H9 (cell line): ENCODE measurements at regions not wholly inside any gene's neighbourhood (a gene's known extent, or its start where the extent isn't known, plus 50 kb on each side); places are given as distances from the start of the nearest gene placed in this dataset.

Experiments used
- DNase-seq: peaks from one replicate; pipeline ENCODE4 v3.0.0-alpha.2; 2017
- H2AFZ ChIP-seq: one replicate; pipeline ENCODE4 v1.6.1; 2013; ENCODE audit warnings: mild to moderate bottlenecking, low read length, control low read depth, moderate library complexity
- H2AK5ac ChIP-seq: 2 replicates; pipeline ENCODE4 v1.6.1; 2013; ENCODE audit warnings: low read length, control low read depth, mixed read lengths; ENCODE audit not compliant: insufficient read length
- H2BK120ac ChIP-seq: one replicate; pipeline ENCODE4 v1.6.1; 2013; ENCODE audit warnings: low read depth, mild to moderate bottlenecking, low read length, control low read depth, inconsistent platforms; ENCODE audit not compliant: poor library complexity, severe bottlenecking
- H2BK12ac ChIP-seq: 2 replicates; pipeline ENCODE4 v1.6.1; 2013; ENCODE audit warnings: low read length, control low read depth, mixed read lengths, low read depth; ENCODE audit not compliant: insufficient read length
- H2BK15ac ChIP-seq: 2 replicates; pipeline ENCODE4 v1.6.1; 2013; ENCODE audit warnings: low read depth, low read length, control low read depth
- H2BK20ac ChIP-seq: one replicate; pipeline ENCODE4 v1.6.1; 2013; ENCODE audit warnings: low read depth, mild to moderate bottlenecking, low read length, control low read depth, inconsistent platforms; ENCODE audit not compliant: poor library complexity, severe bottlenecking
- H2BK5ac ChIP-seq: 2 replicates; pipeline ENCODE4 v1.6.1; 2013; ENCODE audit warnings: low read length, control low read depth, mixed read lengths; ENCODE audit not compliant: insufficient read length
- H3K14ac ChIP-seq: 2 replicates; pipeline ENCODE4 v1.6.1; 2013; ENCODE audit warnings: low read length, control low read depth; ENCODE audit not compliant: insufficient read depth
- H3K18ac ChIP-seq: 2 replicates; pipeline ENCODE4 v1.6.1; 2013; ENCODE audit warnings: low read depth, mild to moderate bottlenecking, mixed read lengths, low read length, control low read depth; ENCODE audit not compliant: insufficient read length
- H3K23ac ChIP-seq: 2 replicates; pipeline ENCODE4 v1.6.1; 2013; ENCODE audit warnings: low read length, control low read depth, mixed read lengths, low read depth; ENCODE audit not compliant: insufficient read length
- H3K23me2 ChIP-seq: 2 replicates; pipeline ENCODE4 v1.6.1; 2013; ENCODE audit warnings: low read depth, mild to moderate bottlenecking, mixed read lengths, low read length, control low read depth; ENCODE audit not compliant: insufficient read length, poor library complexity, severe bottlenecking
- H3K27ac ChIP-seq: 2 replicates; pipeline ENCODE4 v1.5.1; 2013; ENCODE audit warnings: low read length, control low read depth, mixed read lengths, low read depth; ENCODE audit not compliant: insufficient read length
- H3K27me3 ChIP-seq: 2 replicates; pipeline ENCODE4 v1.6.1; 2013; ENCODE audit warnings: low read length, control low read depth, inconsistent platforms; ENCODE audit not compliant: insufficient read depth
- H3K4ac ChIP-seq: 2 replicates; pipeline ENCODE4 v1.6.1; 2013; ENCODE audit warnings: low read depth, mild to moderate bottlenecking, control low read depth, inconsistent platforms, low read length, moderate library complexity
- H3K4me1 ChIP-seq: 2 replicates; pipeline ENCODE4 v1.6.1; 2013; ENCODE audit warnings: low read length, control low read depth, inconsistent platforms; ENCODE audit not compliant: insufficient read depth
- H3K4me2 ChIP-seq: 2 replicates; pipeline ENCODE4 v1.6.1; 2013; ENCODE audit warnings: low read length, control low read depth, mixed read lengths; ENCODE audit not compliant: insufficient read length, insufficient read depth
- H3K56ac ChIP-seq: 2 replicates; pipeline ENCODE4 v1.6.1; 2013; ENCODE audit warnings: low read depth, mild to moderate bottlenecking, mixed read lengths, low read length, control low read depth; ENCODE audit not compliant: insufficient read length
- H3K79me1 ChIP-seq: 2 replicates; pipeline ENCODE4 v1.6.1; 2013; ENCODE audit warnings: low read depth, mild to moderate bottlenecking, moderate library complexity, low read length, control low read depth, inconsistent platforms; ENCODE audit not compliant: insufficient read depth, poor library complexity, severe bottlenecking
- H3K79me2 ChIP-seq: 2 replicates; pipeline ENCODE4 v1.6.1; 2013; ENCODE audit warnings: low read length, control low read depth, inconsistent platforms; ENCODE audit not compliant: insufficient read depth
- H3K9ac ChIP-seq: 2 replicates; pipeline ENCODE4 v1.6.1; 2013; ENCODE audit warnings: low read length, control low read depth, mixed read lengths; ENCODE audit not compliant: insufficient read length; ENCODE audit errors: extremely low read depth
- H3K9me3 ChIP-seq: one replicate; pipeline ENCODE4 v1.6.1; 2013; ENCODE audit warnings: low read depth, low read length, inconsistent platforms; ENCODE audit not compliant: control insufficient read depth
- H3T11ph ChIP-seq: one replicate; pipeline ENCODE4 v1.6.1; 2013; ENCODE audit warnings: mild to moderate bottlenecking, low read length, control low read depth, inconsistent platforms
- H4K20me1 ChIP-seq: one replicate; pipeline ENCODE4 v1.6.1; 2013; ENCODE audit not compliant: control insufficient read depth, insufficient read length, insufficient read depth
- H4K5ac ChIP-seq: 2 replicates; pipeline ENCODE4 v1.6.1; 2013; ENCODE audit warnings: low read depth, mild to moderate bottlenecking, mixed read lengths, low read length, control low read depth; ENCODE audit not compliant: insufficient read length
- H4K8ac ChIP-seq: replicated peaks from 2 replicates; pipeline ENCODE4 v1.6.1; 2013; ENCODE audit warnings: low read length, control low read depth, mixed read lengths, low read depth; ENCODE audit not compliant: insufficient read length
- H4K91ac ChIP-seq: 2 replicates; pipeline ENCODE4 v1.6.1; 2013; ENCODE audit warnings: low read depth, mild to moderate bottlenecking, moderate library complexity, mixed read lengths, low read length, control low read depth; ENCODE audit not compliant: insufficient read length
- H3K27ac Mint-ChIP-seq, 3 experiments: 2 replicates in 2 of 3; 3 replicates in 1 of 3; pipeline ENCODE4 v1.8.0; 2020 to 2021; ENCODE audit warnings: mixed read lengths in 3 of 3, mild to moderate bottlenecking in 1 of 3, moderate library complexity in 1 of 3
- H3K27me3 Mint-ChIP-seq: 2 replicates; pipeline ENCODE4 v1.8.0; 2021; ENCODE audit warnings: low read depth, mild to moderate bottlenecking, moderate library complexity, mixed read lengths
- H3K36me3 Mint-ChIP-seq, 3 experiments: 2 replicates in 2 of 3; 3 replicates in 1 of 3; pipeline ENCODE4 v1.8.0; 2020 to 2021; ENCODE audit warnings: low read depth in 3 of 3, mixed read lengths in 3 of 3; ENCODE audit not compliant: insufficient read depth in 1 of 3
- H3K4me1 Mint-ChIP-seq, 2 experiments: 2 replicates each; pipeline ENCODE4 v1.8.0; 2020; ENCODE audit warnings: mixed read lengths in 2 of 2
- H3K4me3 Mint-ChIP-seq, 2 experiments: 2 replicates in 1 of 2; 3 replicates in 1 of 2; pipeline ENCODE4 v1.8.0; 2020 to 2021; ENCODE audit warnings: mild to moderate bottlenecking in 2 of 2, mixed read lengths in 2 of 2, moderate library complexity in 1 of 2
- H3K9me3 Mint-ChIP-seq, 2 experiments: 2 replicates in 1 of 2; 3 replicates in 1 of 2; pipeline ENCODE4 v1.8.0; 2020; ENCODE audit warnings: mild to moderate bottlenecking in 2 of 2, mixed read lengths in 2 of 2, moderate library complexity in 1 of 2
- CTCF ChIP-seq: fragments of 200-600 bp; sonication (generic); conservative IDR thresholded peaks from 3 replicates; pipeline ENCODE4 v1.8.0; 2021; ENCODE audit warnings: antibody characterized with exemption, mild to moderate bottlenecking
- WGBS: extraction: QIAGEN DNeasy Blood & Tissue Kit; methylation state at CpG from one replicate; pipeline ENCODE4 v1.1.7; 2013; ENCODE audit warnings: missing lambda C conversion rate, low lambda C conversion rate, mixed read lengths; ENCODE audit not compliant: insufficient read length; ENCODE audit errors: extremely low coverage; 5-methylcytosine and 5-hydroxymethylcytosine counted together

- Mint-ChIP-seq H3K27ac (no peak overlapping the region), H3K4me1 (peaks cover 22 to 25% of the 10 kb centered on the region in 2 experiments), H3K4me3 (no peak overlapping the region), H3K36me3 (no peaks in the 10 kb centered on the region), H3K27me3 (peaks cover 13% of the 10 kb centered on the region), H3K9me3 (no peaks in the 10 kb centered on the region; a peak in 1 of 5 replicates)
- no peak; the same call in 2 of the 3 replicates for TF ChIP-seq CTCF
- no peaks in the 10 kb centered on the region for H3K9me3 ChIP-seq
- H3K18ac ChIP-seq, result no peak overlapping the region
- no peak overlapping the region for H4K5ac ChIP-seq
- no peak overlapping the region for H2AK5ac ChIP-seq
- no peak overlapping the region for H3K4ac ChIP-seq
- H3K23me2 ChIP-seq, result no peaks in the 10 kb centered on the region
- H4K91ac ChIP-seq, result no peak overlapping the region
- H3T11ph ChIP-seq, result no peak overlapping the region
- no peak overlapping the region for H2AFZ ChIP-seq
- no peaks in the 10 kb centered on the region for H3K79me2 ChIP-seq
- WGBS, result no CpG with 5 or more reads among the region's 5 CpGs
- H3K79me1 ChIP-seq, result no peaks in the 10 kb centered on the region
- no peak overlapping the region for H3K23ac ChIP-seq
- H4K20me1 ChIP-seq, result no peaks in the 10 kb centered on the region
- H3K4me2 ChIP-seq, result no peak overlapping the region
- H3K56ac ChIP-seq, result no peak overlapping the region
- H2BK120ac ChIP-seq, result no peak overlapping the region
- no peak overlapping the region for H2BK12ac ChIP-seq
- no peak overlapping the region for H2BK15ac ChIP-seq
- H3K27me3 ChIP-seq, result no peaks in the 10 kb centered on the region
- H3K4me1 ChIP-seq, result peaks cover 14% of the 10 kb centered on the region; the same call in 1 of the 2 replicates
- no peak overlapping the region for H4K8ac ChIP-seq
- H3K9ac ChIP-seq, result no peak overlapping the region
- DNase-seq, result peak; percentile 14
- H3K27ac ChIP-seq, result no peak overlapping the region
- no peak overlapping the region for H2BK20ac ChIP-seq
- no peak overlapping the region for H2BK5ac ChIP-seq
- H3K14ac ChIP-seq, result no peak overlapping the region
Measured at GRCh38 chr15:69652751-69653305, 200.2 kb downstream of the RPLP1 start.
